Right lobe of liver (tissue), 4 donors: ENCODE measurements at regions not wholly inside any gene's neighbourhood (a gene's known extent, or its start where the extent isn't known, plus 50 kb on each side); places are given as distances from the start of the nearest gene placed in this dataset.

Experiments
- CTCF ChIP-seq, 4 donors: fragments of 200-600 bp in 3 of 4; fragments of 450-650 bp in 1 of 4; IDR thresholded peaks; one replicate each; pipeline versions ENCODE4 v1.5.1 to v1.8.0; 2016 to 2022; ENCODE audit warnings: antibody characterized with exemption in 4 of 4, mild to moderate bottlenecking in 2 of 4
- POLR2A ChIP-seq: fragments of 450-650 bp; IDR thresholded peaks from one replicate; pipeline ENCODE4 v1.6.1; 2017; ENCODE audit warnings: antibody characterized with exemption, mild to moderate bottlenecking
- donor health status: DM: no; HTN: no; CAD: no.
- donor health status: DM: no; HTN: no; CAD: no.
- donor health status: DM: no; HTN: yes; CAD: no.

DNA sequence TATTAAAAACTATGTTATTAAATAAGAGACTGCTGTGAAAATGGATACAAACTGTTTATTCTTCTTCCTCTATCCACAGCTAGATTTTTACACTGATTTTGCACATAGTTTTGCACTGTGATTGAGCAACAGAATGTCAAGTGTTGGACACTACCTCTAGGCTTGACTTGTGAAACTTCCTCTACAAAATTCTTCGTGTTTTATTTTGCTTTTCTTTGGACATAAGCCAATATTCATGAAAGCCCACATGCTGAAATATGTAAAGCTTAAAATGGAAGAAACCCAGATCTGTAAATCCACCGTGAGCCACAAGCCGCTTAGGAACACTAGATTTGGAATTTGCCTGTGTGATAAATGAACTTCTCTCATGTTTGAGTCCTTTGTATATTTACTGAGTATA is 849.4 kb downstream of the FSTL5 start:
- TF ChIP-seq CTCF (IDR thresholded peaks at IDR 0.05) (no peak), POLR2A (no peak)
